ENCODE measurements at regions not wholly inside any gene's neighbourhood (a gene's known extent, or its start where the extent isn't known, plus 50 kb on each side); places are given as distances from the start of the nearest gene placed in this dataset.
"Not testable (repeated sequence)": the region's sequence is repeated elsewhere in the genome, so short reads cannot be mapped to it uniquely, and the experiment has no call there.

GRCh38 chr5:7170785-7171184, 225.2 kb upstream of the ADCY2 start:
- H3K4me3 ChIP-seq (ENCODE audit: insufficient read depth, low read depth, low read length), result peak overlapping the region; percentile 21; the same call in 1 of the 2 replicates
- H3K27me3 ChIP-seq (ENCODE audit: control insufficient read depth, insufficient read depth, low read length); H3K36me3 ChIP-seq (replicated peaks; ENCODE audit: control insufficient read depth, insufficient read depth, low read length); DNase-seq: not testable (repeated sequence)

DNA sequence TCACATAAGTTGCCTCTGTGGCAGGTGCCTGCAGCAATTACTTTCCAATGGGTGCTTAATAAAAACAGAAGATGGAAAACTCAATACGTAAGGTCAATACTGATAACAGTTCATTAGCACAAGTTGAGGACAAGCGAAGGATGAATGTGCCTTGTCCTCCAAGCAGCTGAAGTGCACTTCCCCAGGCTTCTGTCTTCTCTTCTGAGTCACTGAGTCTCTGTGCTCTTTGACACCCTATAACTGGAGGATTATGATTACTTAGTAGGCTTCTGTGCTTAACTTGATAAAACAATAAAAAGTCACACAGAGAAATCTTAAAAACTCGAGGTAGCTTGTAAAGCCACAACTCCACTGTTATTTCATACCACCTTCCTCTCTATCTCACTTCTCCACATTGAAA, 216.6 kb upstream of the ADCY2 start:
- Histone ChIP-seq H3K27me3 (ENCODE audit: control insufficient read depth, insufficient read depth, low read length) (no peaks in the 10 kb centered on the region), H3K36me3 (replicated peaks; ENCODE audit: control insufficient read depth, insufficient read depth, low read length) (no peaks in the 10 kb centered on the region), H3K4me3 (ENCODE audit: insufficient read depth, low read depth, low read length) (no peak overlapping the region)
- DNase-seq, result no peak

- DNase-seq, result no peak
- no peak overlapping the region for H3K4me3 ChIP-seq (ENCODE audit: insufficient read depth, low read depth, low read length)
- no peaks in the 10 kb centered on the region for H3K36me3 ChIP-seq (replicated peaks; ENCODE audit: control insufficient read depth, insufficient read depth, low read length)
- no peaks in the 10 kb centered on the region for H3K27me3 ChIP-seq (ENCODE audit: control insufficient read depth, insufficient read depth, low read length)
Observed at GRCh38 chr5:7181841-7182240, 214.1 kb upstream of the ADCY2 start.

GRCh38 chr5:7185742-7186141, 210.2 kb upstream of the ADCY2 start:
- Histone ChIP-seq H3K27me3 (ENCODE audit: control insufficient read depth, insufficient read depth, low read length) (no peaks in the 10 kb centered on the region), H3K36me3 (replicated peaks; ENCODE audit: control insufficient read depth, insufficient read depth, low read length) (no peaks in the 10 kb centered on the region), H3K4me3 (ENCODE audit: insufficient read depth, low read depth, low read length) (no peak overlapping the region)
- DNase-seq, result no peak

GRCh38 chr5:7186818-7187217, 209.1 kb upstream of the ADCY2 start:
- no peak for DNase-seq
- H3K27me3 ChIP-seq (ENCODE audit: control insufficient read depth, insufficient read depth, low read length), result no peaks in the 10 kb centered on the region
- no peak overlapping the region for H3K4me3 ChIP-seq (ENCODE audit: insufficient read depth, low read depth, low read length)
- H3K36me3 ChIP-seq (replicated peaks; ENCODE audit: control insufficient read depth, insufficient read depth, low read length), result no peaks in the 10 kb centered on the region

GRCh38 chr5:7190712-7191250, 205.2 kb upstream of the ADCY2 start:
- Histone ChIP-seq H3K36me3 (replicated peaks; ENCODE audit: control insufficient read depth, insufficient read depth, low read length) (no peaks in the 10 kb centered on the region), H3K4me3 (ENCODE audit: insufficient read depth, low read depth, low read length) (no peak overlapping the region), H3K27me3 (ENCODE audit: control insufficient read depth, insufficient read depth, low read length) (no peaks in the 10 kb centered on the region)
- no peak for DNase-seq

DNA sequence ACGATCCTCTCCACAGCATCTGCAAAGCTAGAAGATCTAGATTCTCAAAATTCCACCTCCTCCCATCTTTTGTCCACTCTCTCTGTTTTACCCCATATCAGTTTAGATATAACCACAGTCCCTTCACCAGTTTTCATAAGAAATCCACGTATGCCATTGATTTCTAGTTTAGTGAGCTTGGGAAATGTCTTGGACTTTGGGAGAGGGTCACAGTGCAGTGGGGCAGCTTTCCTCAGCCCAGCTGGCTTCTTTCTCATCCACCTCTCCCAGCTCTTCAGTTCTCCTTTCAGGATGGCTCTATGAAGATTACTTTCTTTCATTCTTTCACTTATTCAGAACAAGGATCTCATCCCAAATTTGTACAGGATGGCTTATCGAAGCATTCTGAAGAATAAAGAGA, 203.9 kb upstream of the ADCY2 start:
- no peak overlapping the region for H3K4me3 ChIP-seq (ENCODE audit: insufficient read depth, low read depth, low read length)
- no peaks in the 10 kb centered on the region for H3K27me3 ChIP-seq (ENCODE audit: control insufficient read depth, insufficient read depth, low read length)
- DNase-seq, result no peak
- no peaks in the 10 kb centered on the region for H3K36me3 ChIP-seq (replicated peaks; ENCODE audit: control insufficient read depth, insufficient read depth, low read length)

- DNase-seq, result no peak
- H3K36me3 ChIP-seq (replicated peaks; ENCODE audit: control insufficient read depth, insufficient read depth, low read length), result no peaks in the 10 kb centered on the region
- H3K27me3 ChIP-seq (ENCODE audit: control insufficient read depth, insufficient read depth, low read length), result no peaks in the 10 kb centered on the region
- no peak overlapping the region for H3K4me3 ChIP-seq (ENCODE audit: insufficient read depth, low read depth, low read length)
Observed at GRCh38 chr5:7202846-7203245, 193.1 kb upstream of the ADCY2 start.

DNA sequence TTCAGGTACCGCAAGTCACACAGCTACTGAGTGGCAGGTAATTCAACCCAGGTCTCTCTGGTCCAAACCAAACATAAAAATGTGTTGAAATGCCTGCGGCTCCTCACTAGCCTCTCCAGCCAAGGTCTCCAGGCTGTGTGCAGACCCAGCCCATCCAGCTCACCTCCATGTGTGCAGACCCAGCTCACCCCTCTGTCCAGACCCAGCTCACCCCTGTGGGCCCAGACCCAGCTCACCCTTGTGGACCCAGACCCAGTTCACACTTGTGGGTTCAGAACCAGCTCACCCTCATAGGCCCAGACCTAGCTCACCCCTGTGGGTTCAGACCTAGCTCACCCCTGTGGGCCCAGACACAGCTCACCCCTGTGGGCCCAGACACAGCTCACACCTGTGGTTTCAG, 188.0 kb upstream of the ADCY2 start:
- Histone ChIP-seq H3K36me3 (replicated peaks; ENCODE audit: control insufficient read depth, insufficient read depth, low read length) (no peaks in the 10 kb centered on the region), H3K27me3 (ENCODE audit: control insufficient read depth, insufficient read depth, low read length) (no peaks in the 10 kb centered on the region), H3K4me3 (ENCODE audit: insufficient read depth, low read depth, low read length) (no peak overlapping the region)
- DNase-seq, result no peak

GRCh38 chr5:7208938-7209337, 187.0 kb upstream of the ADCY2 start:
- H3K4me3 ChIP-seq (ENCODE audit: insufficient read depth, low read depth, low read length), result no peak overlapping the region
- DNase-seq, result no peak

DNA sequence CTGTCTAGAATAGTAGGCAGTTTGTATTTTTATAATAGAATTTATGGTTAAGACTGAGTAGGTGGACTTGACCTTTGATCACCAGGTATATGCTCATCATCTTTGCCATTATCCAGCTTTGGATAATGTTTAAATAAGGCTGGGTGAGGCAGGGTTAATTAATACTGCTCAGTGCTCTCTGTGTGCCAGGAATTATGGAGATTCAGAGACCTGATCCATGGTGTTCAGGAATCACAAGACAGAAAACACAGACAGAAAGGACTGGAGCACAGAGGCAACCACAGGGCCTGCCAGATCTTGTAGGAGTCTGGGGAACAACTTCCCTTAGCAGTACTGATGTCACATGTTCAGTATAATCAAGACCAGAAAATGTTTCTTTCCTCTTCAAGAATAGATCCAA, 186.3 kb upstream of the ADCY2 start:
- H3K36me3 ChIP-seq (replicated peaks; ENCODE audit: control insufficient read depth, insufficient read depth, low read length), result no peaks in the 10 kb centered on the region
- no peak overlapping the region for H3K4me3 ChIP-seq (ENCODE audit: insufficient read depth, low read depth, low read length)
- DNase-seq, result no peak
- H3K27me3 ChIP-seq (ENCODE audit: control insufficient read depth, insufficient read depth, low read length), result no peaks in the 10 kb centered on the region

More at GRCh38 chr5:7208938-7209337, 187.0 kb upstream of the ADCY2 start:
- H3K27me3 ChIP-seq (ENCODE audit: control insufficient read depth, insufficient read depth, low read length), result no peaks in the 10 kb centered on the region
- no peaks in the 10 kb centered on the region for H3K36me3 ChIP-seq (replicated peaks; ENCODE audit: control insufficient read depth, insufficient read depth, low read length)

DNA sequence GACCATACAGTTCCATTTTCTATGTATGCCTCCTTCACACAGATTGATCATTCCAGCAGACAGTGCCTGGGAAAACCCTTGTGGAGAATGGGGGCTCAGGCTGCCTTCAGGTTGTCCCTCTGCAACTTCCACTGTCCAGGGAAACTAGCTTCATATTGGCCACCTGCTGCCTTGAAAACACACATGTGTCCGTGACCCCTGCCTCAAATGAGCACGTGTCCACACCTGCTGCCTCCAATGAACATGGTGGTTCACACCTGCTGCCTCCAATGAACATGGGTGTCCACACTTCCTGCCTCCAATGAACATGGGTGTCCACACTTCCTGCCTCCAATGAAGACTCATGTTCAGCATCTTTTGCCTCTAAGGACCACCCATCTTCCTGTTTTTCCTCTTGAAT, 185.4 kb upstream of the ADCY2 start:
- Histone ChIP-seq H3K36me3 (replicated peaks; ENCODE audit: control insufficient read depth, insufficient read depth, low read length) (no peaks in the 10 kb centered on the region), H3K4me3 (ENCODE audit: insufficient read depth, low read depth, low read length) (no peak overlapping the region), H3K27me3 (ENCODE audit: control insufficient read depth, insufficient read depth, low read length) (no peaks in the 10 kb centered on the region)
- DNase-seq, result no peak

- Histone ChIP-seq H3K36me3 (replicated peaks; ENCODE audit: control insufficient read depth, insufficient read depth, low read length) (no peaks in the 10 kb centered on the region), H3K4me3 (ENCODE audit: insufficient read depth, low read depth, low read length) (no peak overlapping the region), H3K27me3 (ENCODE audit: control insufficient read depth, insufficient read depth, low read length) (no peaks in the 10 kb centered on the region)
- DNase-seq, result no peak
Observed at GRCh38 chr5:7213525-7213924, 182.4 kb upstream of the ADCY2 start.

- Histone ChIP-seq H3K4me3 (ENCODE audit: insufficient read depth, low read depth, low read length) (no peak overlapping the region), H3K36me3 (replicated peaks; ENCODE audit: control insufficient read depth, insufficient read depth, low read length) (no peaks in the 10 kb centered on the region), H3K27me3 (ENCODE audit: control insufficient read depth, insufficient read depth, low read length) (no peaks in the 10 kb centered on the region)
- DNase-seq, result no peak
Observed at GRCh38 chr5:7214906-7215416, 181.0 kb upstream of the ADCY2 start.

- DNase-seq, result no peak
- no peaks in the 10 kb centered on the region for H3K27me3 ChIP-seq (ENCODE audit: control insufficient read depth, insufficient read depth, low read length)
- H3K36me3 ChIP-seq (replicated peaks; ENCODE audit: control insufficient read depth, insufficient read depth, low read length), result no peaks in the 10 kb centered on the region
- no peak overlapping the region for H3K4me3 ChIP-seq (ENCODE audit: insufficient read depth, low read depth, low read length)
Observed at GRCh38 chr5:7218141-7218540, 177.8 kb upstream of the ADCY2 start.

DNA sequence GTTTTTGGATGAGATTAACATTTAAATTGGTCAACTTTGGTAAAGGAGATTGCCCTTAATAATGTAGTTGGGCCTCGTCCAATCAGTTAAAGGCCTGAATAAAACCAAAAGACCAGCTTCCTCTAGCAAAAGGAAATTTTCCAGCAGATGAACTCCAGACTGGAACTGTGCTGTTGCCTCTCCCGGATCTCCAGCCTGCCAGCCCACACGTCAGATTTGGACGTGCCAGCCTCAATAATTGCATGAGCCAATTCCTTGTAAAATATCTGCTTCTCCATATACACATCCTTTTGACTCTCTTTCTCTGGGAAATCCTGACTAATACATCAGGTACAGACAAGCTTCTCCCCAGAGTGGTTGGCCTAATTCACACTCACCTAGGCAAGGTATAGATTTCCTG, 175.8 kb upstream of the ADCY2 start:
- H3K4me3 ChIP-seq (ENCODE audit: insufficient read depth, low read depth, low read length), result no peak overlapping the region
- no peaks in the 10 kb centered on the region for H3K36me3 ChIP-seq (replicated peaks; ENCODE audit: control insufficient read depth, insufficient read depth, low read length)
- H3K27me3 ChIP-seq (ENCODE audit: control insufficient read depth, insufficient read depth, low read length), result no peaks in the 10 kb centered on the region
- no peak for DNase-seq

Data from H7 (cell line).